Keratinocyte (primary cell): ENCODE measurements at regions not wholly inside any gene's neighbourhood (a gene's known extent, or its start where the extent isn't known, plus 50 kb on each side); places are given as distances from the start of the nearest gene placed in this dataset.

Source experiments
- DNase-seq: peaks from one replicate; pipeline ENCODE4 v3.0.0-alpha.2; 2011; ENCODE audit warnings: low read depth, missing footprints, low spot score
- FAIRE-seq: peaks from 2 replicates; lab custom pipeline; 2011; peaks lifted over from hg19 to GRCh38; lab: Jason Lieb, UNC
- H2AFZ ChIP-seq: 2 replicates; pipeline ENCODE4 v1.6.0; 2012; ENCODE audit warnings: low read length, control low read depth, inconsistent platforms; ENCODE audit not compliant: control insufficient read depth
- H3K27ac ChIP-seq: 2 replicates; pipeline ENCODE4 v1.5.1; 2011; ENCODE audit warnings: low read length; ENCODE audit not compliant: control insufficient read depth, insufficient read depth
- H3K27me3 ChIP-seq: 3 replicates; pipeline ENCODE4 v1.6.0; 2011; ENCODE audit warnings: low read length; ENCODE audit not compliant: control insufficient read depth, insufficient read depth; ENCODE audit errors: extremely low read depth
- H3K36me3 ChIP-seq, 2 experiments: 2 replicates in 1 of 2; 3 replicates in 1 of 2; pipeline ENCODE4 v1.5.1; 2011; ENCODE audit warnings: low read length in 2 of 2, mild to moderate bottlenecking in 1 of 2; ENCODE audit not compliant: control insufficient read depth in 2 of 2, insufficient read depth in 2 of 2; ENCODE audit errors: extremely low read depth in 1 of 2
- H3K4me1 ChIP-seq: 3 replicates; pipeline ENCODE4 v1.5.1; 2011; ENCODE audit warnings: low read length; ENCODE audit not compliant: control insufficient read depth, insufficient read depth; ENCODE audit errors: extremely low read depth
- H3K4me2 ChIP-seq: 3 replicates; pipeline ENCODE4 v1.6.0; 2011; ENCODE audit warnings: low read depth, low read length; ENCODE audit not compliant: control insufficient read depth, insufficient read depth; ENCODE audit errors: extremely low read depth
- H3K4me3 ChIP-seq, 3 experiments: fragments of 200-600 bp in 1 of 3; sonication (generic) in 1 of 3; 2 replicates in 2 of 3; 3 replicates in 1 of 3; pipeline ENCODE4 v1.5.1; 2011 to 2016; ENCODE audit warnings: low read length in 3 of 3, mild to moderate bottlenecking in 3 of 3, control low read depth in 2 of 3, inconsistent platforms in 1 of 3, low read depth in 1 of 3, mixed read lengths in 1 of 3, mixed run types in 1 of 3, moderate library complexity in 1 of 3; ENCODE audit not compliant: control insufficient read depth in 2 of 3, insufficient read depth in 2 of 3; ENCODE audit errors: extremely low read depth in 1 of 3
- H3K79me2 ChIP-seq: 2 replicates; pipeline ENCODE4 v1.6.0; 2012; ENCODE audit warnings: low read length; ENCODE audit not compliant: control insufficient read depth, insufficient read depth
- H3K9ac ChIP-seq: 3 replicates; pipeline ENCODE4 v1.6.0; 2011; ENCODE audit warnings: low read length; ENCODE audit not compliant: control insufficient read depth, insufficient read depth; ENCODE audit errors: extremely low read depth
- H3K9me1 ChIP-seq: 3 replicates; pipeline ENCODE4 v1.6.0; 2011; ENCODE audit warnings: low read length; ENCODE audit not compliant: control insufficient read depth, insufficient read depth; ENCODE audit errors: extremely low read depth
- H3K9me3 ChIP-seq: 2 replicates; pipeline ENCODE4 v1.5.1; 2012; ENCODE audit warnings: low read depth, low read length; ENCODE audit not compliant: control insufficient read depth
- H4K20me1 ChIP-seq: 3 replicates; pipeline ENCODE4 v1.6.0; 2011; ENCODE audit warnings: low read length; ENCODE audit not compliant: control insufficient read depth, insufficient read depth; ENCODE audit errors: extremely low read depth
- EZH2 ChIP-seq: IDR thresholded peaks from one replicate; pipeline ENCODE4 v1.6.1; 2012; ENCODE audit warnings: inconsistent platforms, mild to moderate bottlenecking, low read length, moderate library complexity
- dilution Hi-C: fragments of 300-500 bp; cut with MboI; formaldehyde crosslinking; loops from one replicate; pipeline ENCODE4 v1.7.0; 2020; ENCODE audit warnings: low sequenced_read_pairs; ENCODE audit not compliant: extremely low pct_ligation_motif_present
- TF ChIP-seq, protein P1 (sequence below), 3 experiments: IDR thresholded peaks in 1 of 3; conservative IDR thresholded peaks in 1 of 3; optimal IDR thresholded peaks in 1 of 3; 2 replicates in 2 of 3; 3 replicates in 1 of 3; pipeline versions ENCODE3 to v1.5.1; 2011; ENCODE audit warnings: low read length in 3 of 3, mild to moderate bottlenecking in 3 of 3, moderate library complexity in 2 of 3, control low read depth in 1 of 3, inconsistent platforms in 1 of 3; ENCODE audit not compliant: insufficient read depth in 2 of 3; ENCODE audit errors: extremely low read depth in 1 of 3

DNA sequence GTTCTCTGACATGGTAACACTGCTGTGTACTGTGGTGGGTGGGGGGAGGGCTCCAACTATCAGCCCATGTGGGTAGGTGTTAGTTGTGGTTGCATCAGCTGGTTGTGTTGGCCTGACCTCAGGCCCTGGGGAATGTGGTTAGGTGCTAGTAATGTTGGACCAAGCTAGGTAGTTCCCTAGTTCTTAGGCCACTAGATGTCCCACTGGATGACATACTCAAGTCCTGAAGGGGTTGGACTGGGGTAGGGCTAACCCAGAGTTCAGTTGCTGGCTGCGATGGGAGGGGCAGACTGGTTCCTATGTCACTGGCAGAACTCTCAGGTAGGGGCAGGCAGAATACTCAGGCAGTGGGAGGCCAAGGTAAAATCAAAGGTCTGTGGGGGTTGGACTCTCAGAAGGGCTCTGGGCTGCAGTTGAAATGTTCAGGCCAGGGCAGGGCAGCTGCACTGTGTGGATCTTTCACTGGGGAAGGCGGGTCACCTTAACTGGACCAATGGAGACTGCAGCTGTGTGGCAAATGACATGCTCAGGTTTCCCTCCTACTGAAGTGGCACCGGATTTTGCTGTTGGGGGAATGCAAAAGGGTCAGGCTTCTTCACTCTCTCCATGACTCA lies 870.7 kb downstream of the LRRIQ3 start:
- no peak overlapping the region for H3K9ac ChIP-seq
- H3K4me2 ChIP-seq = no peak overlapping the region
- no peak overlapping the region for H3K27ac ChIP-seq
- no peaks in the 10 kb centered on the region for H3K9me3 ChIP-seq
- H2AFZ ChIP-seq = no peak overlapping the region
- H4K20me1 ChIP-seq = no peaks in the 10 kb centered on the region
- H3K9me1 ChIP-seq = no peaks in the 10 kb centered on the region
- H3K36me3 ChIP-seq = no peaks in the 10 kb centered on the region
- FAIRE-seq (no peak), DNase-seq (no peak)
- dilution Hi-C loops = no loop called here
- TF ChIP-seq, protein P1, sequence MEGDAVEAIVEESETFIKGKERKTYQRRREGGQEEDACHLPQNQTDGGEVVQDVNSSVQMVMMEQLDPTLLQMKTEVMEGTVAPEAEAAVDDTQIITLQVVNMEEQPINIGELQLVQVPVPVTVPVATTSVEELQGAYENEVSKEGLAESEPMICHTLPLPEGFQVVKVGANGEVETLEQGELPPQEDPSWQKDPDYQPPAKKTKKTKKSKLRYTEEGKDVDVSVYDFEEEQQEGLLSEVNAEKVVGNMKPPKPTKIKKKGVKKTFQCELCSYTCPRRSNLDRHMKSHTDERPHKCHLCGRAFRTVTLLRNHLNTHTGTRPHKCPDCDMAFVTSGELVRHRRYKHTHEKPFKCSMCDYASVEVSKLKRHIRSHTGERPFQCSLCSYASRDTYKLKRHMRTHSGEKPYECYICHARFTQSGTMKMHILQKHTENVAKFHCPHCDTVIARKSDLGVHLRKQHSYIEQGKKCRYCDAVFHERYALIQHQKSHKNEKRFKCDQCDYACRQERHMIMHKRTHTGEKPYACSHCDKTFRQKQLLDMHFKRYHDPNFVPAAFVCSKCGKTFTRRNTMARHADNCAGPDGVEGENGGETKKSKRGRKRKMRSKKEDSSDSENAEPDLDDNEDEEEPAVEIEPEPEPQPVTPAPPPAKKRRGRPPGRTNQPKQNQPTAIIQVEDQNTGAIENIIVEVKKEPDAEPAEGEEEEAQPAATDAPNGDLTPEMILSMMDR (optimal IDR thresholded peaks at IDR 0.05 in 1 of 3, IDR thresholded peaks at IDR 0.05 in 1 of 3, conservative IDR thresholded peaks at IDR 0.05 in 1 of 3; ENCODE audit: extremely low read depth in 1 of 3, insufficient read depth in 2 of 3, low read length in 3 of 3) = no peak
- TF ChIP-seq EZH2 = no peak
- H3K4me3 ChIP-seq = no peak overlapping the region
- H3K79me2 ChIP-seq = no peaks in the 10 kb centered on the region
- H3K27me3 ChIP-seq = no peaks in the 10 kb centered on the region
- no peaks in the 10 kb centered on the region for H3K4me1 ChIP-seq

- no peak for TF ChIP-seq EZH2
- TF ChIP-seq, protein P1 (optimal IDR thresholded peaks at IDR 0.05 in 1 of 3, IDR thresholded peaks at IDR 0.05 in 1 of 3, conservative IDR thresholded peaks at IDR 0.05 in 1 of 3; ENCODE audit: extremely low read depth in 1 of 3, insufficient read depth in 2 of 3, low read length in 3 of 3) = no peak
- no peaks in the 10 kb centered on the region for H3K27me3 ChIP-seq
- dilution Hi-C loops = no loop called here
Observed at GRCh38 chr1:73326663-73327062, 871.3 kb downstream of the LRRIQ3 start.

More at GRCh38 chr1:73326663-73327062, 871.3 kb downstream of the LRRIQ3 start:
- H3K36me3 ChIP-seq = no peaks in the 10 kb centered on the region
- no peak overlapping the region for H2AFZ ChIP-seq
- H3K79me2 ChIP-seq = no peaks in the 10 kb centered on the region
- no peak overlapping the region for H3K4me3 ChIP-seq
- no peak overlapping the region for H3K4me2 ChIP-seq
- H3K27ac ChIP-seq = no peak overlapping the region
- no peaks in the 10 kb centered on the region for H3K4me1 ChIP-seq
- H3K9me3 ChIP-seq = no peaks in the 10 kb centered on the region
- FAIRE-seq (no peak), DNase-seq (no peak)
- H4K20me1 ChIP-seq = no peaks in the 10 kb centered on the region
- H3K9me1 ChIP-seq = no peaks in the 10 kb centered on the region
- H3K9ac ChIP-seq = no peak overlapping the region
